NT2/D1 (cell line): ENCODE measurements at regions not wholly inside any gene's neighbourhood (a gene's known extent, or its start where the extent isn't known, plus 50 kb on each side); places are given as distances from the start of the nearest gene placed in this dataset.

Experiments used
- SUZ12 ChIP-seq: IDR thresholded peaks from 2 replicates; pipeline ENCODE4 v1.6.1; 2011; ENCODE audit not compliant: insufficient read length, insufficient read depth; ENCODE audit errors: extremely low read depth
- YY1 ChIP-seq: IDR thresholded peaks from 2 replicates; pipeline ENCODE4 v1.6.1; 2011; ENCODE audit not compliant: insufficient read length, insufficient read depth
- ZNF274 ChIP-seq: IDR thresholded peaks from 2 replicates; pipeline ENCODE4 v1.6.1; 2011; ENCODE audit warnings: mild to moderate bottlenecking, low read depth, low read length

DNA sequence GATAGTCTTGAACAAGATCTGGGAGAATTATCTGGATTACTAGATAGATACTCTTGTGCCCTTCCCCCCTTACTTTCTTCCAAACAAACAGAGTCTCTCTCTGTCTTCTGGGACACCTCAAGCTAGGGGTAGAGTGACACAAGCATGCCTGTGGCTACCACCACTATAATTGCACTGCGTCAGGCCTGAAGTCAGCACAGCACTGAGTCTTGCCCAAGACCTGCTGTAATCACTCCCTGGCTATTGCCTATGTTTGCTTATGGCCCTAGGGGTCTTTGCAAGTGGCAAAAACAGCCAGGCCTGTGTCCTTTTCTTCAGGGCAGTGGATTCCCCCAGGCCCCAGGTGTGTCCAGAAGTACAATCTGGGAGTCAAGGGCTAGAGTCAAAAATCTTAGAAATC lies 106.6 kb downstream of the SLC5A7 start:
- TF ChIP-seq YY1, result no peak
- no peak for TF ChIP-seq ZNF274
- TF ChIP-seq SUZ12, result no peak
